ENCODE measurements at regions not wholly inside any gene's neighbourhood (a gene's known extent, or its start where the extent isn't known, plus 50 kb on each side); places are given as distances from the start of the nearest gene placed in this dataset.

GRCh38 chr13:90623318-90624011, 724.0 kb upstream of the MIR17HG start:
- BruUV-seq (replicated peaks) = no TSS peak
- no peak overlapping the region for H2AFZ ChIP-seq (ENCODE audit: low read depth, low read length)
- no peaks in the 10 kb centered on the region for H3K27me3 ChIP-seq (ENCODE audit: control insufficient read depth in 2 of 2, insufficient read depth in 2 of 2, low read length in 2 of 2)
- CTCF ChIA-PET (ENCODE audit: low intra/inter-chr PET ratio) = no interaction called here
- intact Hi-C loops (cut with micrococcal nuclease) (no loop called here), in situ Hi-C loops (cut with MboI) (no loop called here)
- H3K9ac ChIP-seq (ENCODE audit: insufficient read depth in 1 of 2, low read depth in 2 of 2, low read length in 2 of 2) = no peak overlapping the region
- no peaks in the 10 kb centered on the region for H3K9me1 ChIP-seq (ENCODE audit: control insufficient read depth, insufficient read depth, low read length)
- WGBS (ENCODE audit: insufficient coverage, low coverage, missing lambda C conversion rate) = under 1% methylated on average over 3 of the region's 3 CpGs
- no peak overlapping the region for H3K27ac ChIP-seq (ENCODE audit: extremely low read depth, low read depth, low read length)
- DNase-seq (ENCODE audit: extremely low read depth in 1 of 4, low spot score in 3 of 4) = peak in 1 of 4 experiments; percentile 17
- POLR2A ChIA-PET = interaction anchor here (0.7 kb wide), 1 partner anchor 190 kb away, joined by 4 read pairs; no protein-coding TSS in a partner anchor
- no peak overlapping the region for H3K4me2 ChIP-seq (ENCODE audit: insufficient read depth, low read length)
- ATAC-seq = no peak; the same call in 2 of the 3 replicates
- H3K4me1 ChIP-seq (replicated peaks in 1 of 2; ENCODE audit: control insufficient read depth in 2 of 2, insufficient read depth in 2 of 2, low read length in 2 of 2) = no peaks in the 10 kb centered on the region
- TF ChIP-seq ATF1 (CRISPR knock-in tag; IDR thresholded peaks at IDR 0.05) = 0 out of 2 replicates have a peak, but pooled peaks have one; percentile 32
- no peak for TF ChIP-seq ATF1 (tag; IDR thresholded peaks at IDR 0.05)
- 0 out of 2 replicates have a peak, but pooled peaks have one; percentile 56 for TF ChIP-seq NR2F6 (CRISPR knock-in tag; IDR thresholded peaks at IDR 0.05)
- no peak for TF ChIP-seq ZNF133 (CRISPR knock-in tag; IDR thresholded peaks at IDR 0.05)
- 0 out of 2 replicates have a peak, but pooled peaks have one; percentile 48 for TF ChIP-seq TFAM (CRISPR knock-in tag; conservative IDR thresholded peaks at IDR 0.05)
- no peak for FAIRE-seq
- H3K9me3 ChIP-seq (replicated peaks; ENCODE audit: control insufficient read depth, insufficient read depth, low read depth, low read length) = 0 out of 2 replicates have a peak, but pooled peaks cover 4% of the 10 kb centered on the region
- no peaks in the 10 kb centered on the region for H3K79me2 ChIP-seq (ENCODE audit: control insufficient read depth, insufficient read depth, low read length)
- no peaks in the 10 kb centered on the region for H3K36me3 ChIP-seq (ENCODE audit: control insufficient read depth, insufficient read depth, low read length)
- H4K20me1 ChIP-seq (replicated peaks; ENCODE audit: control insufficient read depth, insufficient read depth, low read length) = no peaks in the 10 kb centered on the region
- no peak overlapping the region for H3K4me3 ChIP-seq

- no peak for DNase-seq (ENCODE audit: extremely low read depth in 1 of 4, low spot score in 3 of 4)
- H3K79me2 ChIP-seq (ENCODE audit: control insufficient read depth, insufficient read depth, low read length) = no peaks in the 10 kb centered on the region
- no peak overlapping the region for H2AFZ ChIP-seq (ENCODE audit: low read depth, low read length)
- no peaks in the 10 kb centered on the region for H3K4me1 ChIP-seq (replicated peaks in 1 of 2; ENCODE audit: control insufficient read depth in 2 of 2, insufficient read depth in 2 of 2, low read length in 2 of 2)
- H3K36me3 ChIP-seq (ENCODE audit: control insufficient read depth, insufficient read depth, low read length) = no peaks in the 10 kb centered on the region
- no peaks in the 10 kb centered on the region for H3K27me3 ChIP-seq (ENCODE audit: control insufficient read depth in 2 of 2, insufficient read depth in 2 of 2, low read length in 2 of 2)
- no peak overlapping the region for H3K4me2 ChIP-seq (ENCODE audit: insufficient read depth, low read length)
- ATAC-seq = no peak
- no peaks in the 10 kb centered on the region for H3K9me1 ChIP-seq (ENCODE audit: control insufficient read depth, insufficient read depth, low read length)
- ChIA-PET POLR2A (interaction anchor here (0.6 to 1.0 kb wide), 2 partner anchors 37 to 1833 kb away, joined by 3 read pairs; no protein-coding TSS in a partner anchor), CTCF (ENCODE audit: low intra/inter-chr PET ratio) (interaction anchor here (0.5 kb wide), 1 partner anchor 506 kb away, joined by 3 read pairs; no protein-coding TSS in a partner anchor)
- FAIRE-seq = no peak
- 0 out of 2 replicates have a peak, but pooled peaks cover 4% of the 10 kb centered on the region for H3K9me3 ChIP-seq (replicated peaks; ENCODE audit: control insufficient read depth, insufficient read depth, low read depth, low read length)
- no peak overlapping the region for H3K9ac ChIP-seq (ENCODE audit: insufficient read depth in 1 of 2, low read depth in 2 of 2, low read length in 2 of 2)
- in situ Hi-C loops (cut with MboI) = no loop called here
- no peaks in the 10 kb centered on the region for H4K20me1 ChIP-seq (replicated peaks; ENCODE audit: control insufficient read depth, insufficient read depth, low read length)
- no TSS peak for BruUV-seq (replicated peaks)
- intact Hi-C loops (cut with micrococcal nuclease) = no loop called here
- H3K27ac ChIP-seq (ENCODE audit: extremely low read depth, low read depth, low read length) = no peak overlapping the region
- 3% methylated on average over 1 of the region's 1 CpG for WGBS (ENCODE audit: insufficient coverage, low coverage, missing lambda C conversion rate)
- H3K4me3 ChIP-seq = no peak overlapping the region
- no peak for TF ChIP-seq SREBF2 (CRISPR knock-in tag; IDR thresholded peaks at IDR 0.05)
- peak; percentile 71 for TF ChIP-seq MAFF (IDR thresholded peaks at IDR 0.05; ENCODE audit: low read length)
- no peak for TF ChIP-seq RBM25 (IDR thresholded peaks at IDR 0.05; ENCODE audit: low read depth, low read length, severe bottlenecking)
- no peak for TF ChIP-seq ETV1 (tag; conservative IDR thresholded peaks at IDR 0.05; ENCODE audit: low read depth)
- no peak for TF ChIP-seq ZNF146 (CRISPR knock-in tag; IDR thresholded peaks at IDR 0.05; ENCODE audit: unreplicated experiment)
- TF ChIP-seq MBD2 (IDR thresholded peaks at IDR 0.05; ENCODE audit: borderline replicate concordance, low read depth) = no peak
- TF ChIP-seq ZNF3 (CRISPR knock-in tag; IDR thresholded peaks at IDR 0.05) = no peak
- no peak for TF ChIP-seq CTCF (IDR thresholded peaks at IDR 0.05 in 2 of 3, conservative IDR thresholded peaks at IDR 0.05 in 1 of 3; ENCODE audit: insufficient read depth in 2 of 3, low read depth in 1 of 3, low read length in 3 of 3)
- no peak for TF ChIP-seq ZNF239 (CRISPR knock-in tag; IDR thresholded peaks at IDR 0.05)
- TF ChIP-seq SLC30A9 (CRISPR knock-in tag; IDR thresholded peaks at IDR 0.05) = no peak
- no peak for TF ChIP-seq ZNF324 (CRISPR knock-in tag; IDR thresholded peaks at IDR 0.05)
Observed at GRCh38 chr13:90627813-90628212, 719.7 kb upstream of the MIR17HG start.

Measured in K562 (cell line).